ENCODE measurements at regions not wholly inside any gene's neighbourhood (a gene's known extent, or its start where the extent isn't known, plus 50 kb on each side); places are given as distances from the start of the nearest gene placed in this dataset.

DNA sequence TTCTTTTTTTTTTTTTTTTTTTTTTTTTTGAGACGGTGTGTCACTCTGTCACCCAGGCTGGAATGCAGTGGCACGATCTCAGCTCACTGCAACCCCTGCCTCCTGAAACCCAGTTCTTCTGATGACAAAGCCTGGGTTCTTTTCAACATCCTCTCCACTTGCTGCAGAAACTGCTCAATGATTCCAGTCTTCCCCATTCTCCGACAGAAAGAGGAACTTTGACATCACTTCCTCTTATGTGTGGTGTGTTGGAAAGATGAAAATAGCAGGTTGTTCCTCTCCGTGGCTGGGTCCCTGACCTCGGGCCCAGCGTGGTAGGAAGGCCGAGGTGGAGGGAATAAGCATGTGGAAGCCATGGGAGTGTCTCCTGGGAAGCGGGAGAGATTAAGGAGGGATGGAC, 198.4 kb downstream of the PHETA1 start:
- TF ChIP-seq ZC3H10 (CRISPR knock-in tag; IDR thresholded peaks at IDR 0.05) (no peak), RARB (CRISPR knock-in tag; IDR thresholded peaks at IDR 0.05) (no peak), PPARA (CRISPR knock-in tag; IDR thresholded peaks at IDR 0.05; ENCODE audit: borderline replicate concordance) (no peak), ARNTL (CRISPR knock-in tag; IDR thresholded peaks at IDR 0.05; ENCODE audit: borderline replicate concordance, low read depth) (no peak), OSR1 (CRISPR knock-in tag; IDR thresholded peaks at IDR 0.05) (no peak), ZNF565 (CRISPR knock-in tag; conservative IDR thresholded peaks at IDR 0.05; ENCODE audit: low read depth) (no peak), TOX (CRISPR knock-in tag; IDR thresholded peaks at IDR 0.05; ENCODE audit: borderline replicate concordance) (no peak), ZNF8 (CRISPR knock-in tag; IDR thresholded peaks at IDR 0.05) (no peak), ZFP3 (CRISPR knock-in tag; IDR thresholded peaks at IDR 0.05) (no peak)
- TF ChIP-seq, protein P1, sequence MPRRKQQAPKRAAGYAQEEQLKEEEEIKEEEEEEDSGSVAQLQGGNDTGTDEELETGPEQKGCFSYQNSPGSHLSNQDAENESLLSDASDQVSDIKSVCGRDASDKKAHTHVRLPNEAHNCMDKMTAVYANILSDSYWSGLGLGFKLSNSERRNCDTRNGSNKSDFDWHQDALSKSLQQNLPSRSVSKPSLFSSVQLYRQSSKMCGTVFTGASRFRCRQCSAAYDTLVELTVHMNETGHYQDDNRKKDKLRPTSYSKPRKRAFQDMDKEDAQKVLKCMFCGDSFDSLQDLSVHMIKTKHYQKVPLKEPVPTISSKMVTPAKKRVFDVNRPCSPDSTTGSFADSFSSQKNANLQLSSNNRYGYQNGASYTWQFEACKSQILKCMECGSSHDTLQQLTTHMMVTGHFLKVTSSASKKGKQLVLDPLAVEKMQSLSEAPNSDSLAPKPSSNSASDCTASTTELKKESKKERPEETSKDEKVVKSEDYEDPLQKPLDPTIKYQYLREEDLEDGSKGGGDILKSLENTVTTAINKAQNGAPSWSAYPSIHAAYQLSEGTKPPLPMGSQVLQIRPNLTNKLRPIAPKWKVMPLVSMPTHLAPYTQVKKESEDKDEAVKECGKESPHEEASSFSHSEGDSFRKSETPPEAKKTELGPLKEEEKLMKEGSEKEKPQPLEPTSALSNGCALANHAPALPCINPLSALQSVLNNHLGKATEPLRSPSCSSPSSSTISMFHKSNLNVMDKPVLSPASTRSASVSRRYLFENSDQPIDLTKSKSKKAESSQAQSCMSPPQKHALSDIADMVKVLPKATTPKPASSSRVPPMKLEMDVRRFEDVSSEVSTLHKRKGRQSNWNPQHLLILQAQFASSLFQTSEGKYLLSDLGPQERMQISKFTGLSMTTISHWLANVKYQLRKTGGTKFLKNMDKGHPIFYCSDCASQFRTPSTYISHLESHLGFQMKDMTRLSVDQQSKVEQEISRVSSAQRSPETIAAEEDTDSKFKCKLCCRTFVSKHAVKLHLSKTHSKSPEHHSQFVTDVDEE (CRISPR knock-in tag; IDR thresholded peaks at IDR 0.05), result no peak
- TF ChIP-seq, protein P2, sequence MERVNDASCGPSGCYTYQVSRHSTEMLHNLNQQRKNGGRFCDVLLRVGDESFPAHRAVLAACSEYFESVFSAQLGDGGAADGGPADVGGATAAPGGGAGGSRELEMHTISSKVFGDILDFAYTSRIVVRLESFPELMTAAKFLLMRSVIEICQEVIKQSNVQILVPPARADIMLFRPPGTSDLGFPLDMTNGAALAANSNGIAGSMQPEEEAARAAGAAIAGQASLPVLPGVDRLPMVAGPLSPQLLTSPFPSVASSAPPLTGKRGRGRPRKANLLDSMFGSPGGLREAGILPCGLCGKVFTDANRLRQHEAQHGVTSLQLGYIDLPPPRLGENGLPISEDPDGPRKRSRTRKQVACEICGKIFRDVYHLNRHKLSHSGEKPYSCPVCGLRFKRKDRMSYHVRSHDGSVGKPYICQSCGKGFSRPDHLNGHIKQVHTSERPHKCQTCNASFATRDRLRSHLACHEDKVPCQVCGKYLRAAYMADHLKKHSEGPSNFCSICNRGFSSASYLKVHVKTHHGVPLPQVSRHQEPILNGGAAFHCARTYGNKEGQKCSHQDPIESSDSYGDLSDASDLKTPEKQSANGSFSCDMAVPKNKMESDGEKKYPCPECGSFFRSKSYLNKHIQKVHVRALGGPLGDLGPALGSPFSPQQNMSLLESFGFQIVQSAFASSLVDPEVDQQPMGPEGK (CRISPR knock-in tag; IDR thresholded peaks at IDR 0.05; ENCODE audit: borderline replicate concordance), result no peak
